ENCODE measurements at regions not wholly inside any gene's neighbourhood (a gene's known extent, or its start where the extent isn't known, plus 50 kb on each side); places are given as distances from the start of the nearest gene placed in this dataset.
A peak's percentile ranks its signal among the peaks of the same experiment; 100 is the strongest.

DNA sequence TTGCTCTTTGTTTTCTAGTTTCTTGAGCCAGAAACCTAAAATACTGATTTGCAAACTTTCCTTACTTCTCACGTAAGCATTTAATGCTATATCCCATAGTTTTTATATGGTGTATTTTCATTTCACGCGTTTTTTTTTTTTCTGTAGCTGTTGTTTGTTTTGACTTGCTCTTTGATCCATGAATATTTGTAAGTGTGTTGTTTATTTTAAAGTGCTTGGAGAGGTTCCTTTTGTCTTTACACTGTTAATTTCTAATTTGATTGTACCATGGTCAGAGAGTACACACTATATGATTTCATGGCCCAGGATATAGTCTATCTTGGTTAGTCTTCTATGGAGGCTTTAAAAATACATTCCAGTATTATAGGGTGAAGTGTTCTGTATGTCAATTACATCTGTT is 84.8 kb upstream of the RNF217 start:
- TF ChIP-seq CTCF (IDR thresholded peaks at IDR 0.05; ENCODE audit: insufficient read depth, low read depth, low read length), result no peak
- DNase-seq (ENCODE audit: low read depth), result no peak
- no peak overlapping the region for H3K4me3 ChIP-seq (ENCODE audit: low read depth, low read length)

GRCh38 chr6:124879110-124879991 is 82.9 kb upstream of the RNF217 start:
- no peak overlapping the region for H3K4me3 ChIP-seq (ENCODE audit: low read depth, low read length)
- no peak for TF ChIP-seq CTCF (IDR thresholded peaks at IDR 0.05; ENCODE audit: insufficient read depth, low read depth, low read length)
- no peak for DNase-seq (ENCODE audit: low read depth)

GRCh38 chr6:124879992-124880355 is 82.3 kb upstream of the RNF217 start:
- no peak for DNase-seq (ENCODE audit: low read depth)
- no peak for TF ChIP-seq CTCF (IDR thresholded peaks at IDR 0.05; ENCODE audit: insufficient read depth, low read depth, low read length)
- H3K4me3 ChIP-seq (ENCODE audit: low read depth, low read length), result no peak overlapping the region

DNA sequence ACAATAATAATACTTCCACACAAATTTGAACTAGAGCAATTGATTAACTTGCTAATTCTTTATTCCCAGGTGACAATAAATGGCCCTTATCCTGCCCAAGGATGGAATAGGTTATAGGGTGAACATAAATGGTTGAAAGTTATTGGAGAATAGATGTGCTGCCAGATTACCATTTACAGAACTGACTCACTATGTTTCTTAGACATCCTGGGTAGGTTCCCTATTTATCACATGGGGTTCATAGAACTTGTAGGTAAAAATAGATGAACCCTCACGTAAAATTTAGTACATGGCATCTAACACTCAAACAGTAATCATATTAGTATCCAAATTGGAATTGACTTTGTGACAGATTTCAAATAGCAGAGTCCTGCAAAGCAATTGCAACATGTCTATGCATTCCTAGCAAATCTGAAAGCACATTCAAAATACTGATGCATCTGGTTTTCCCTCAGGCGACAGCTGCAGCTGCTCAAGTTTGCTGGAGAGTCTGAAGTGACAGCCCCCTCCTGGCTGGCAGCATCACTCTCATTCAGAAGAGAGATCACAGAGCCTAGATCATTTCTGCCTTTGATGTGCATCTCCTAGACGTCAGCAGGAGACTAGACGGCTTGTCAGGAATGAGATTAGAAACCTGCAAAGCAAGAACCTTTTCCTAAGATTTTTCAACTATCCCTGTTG is 80.2 kb upstream of the RNF217 start:
- no peak for TF ChIP-seq CTCF (IDR thresholded peaks at IDR 0.05; ENCODE audit: insufficient read depth, low read depth, low read length)
- H3K4me3 ChIP-seq (ENCODE audit: low read depth, low read length), result no peak overlapping the region
- peak; percentile 47 for DNase-seq (ENCODE audit: low read depth)

DNA sequence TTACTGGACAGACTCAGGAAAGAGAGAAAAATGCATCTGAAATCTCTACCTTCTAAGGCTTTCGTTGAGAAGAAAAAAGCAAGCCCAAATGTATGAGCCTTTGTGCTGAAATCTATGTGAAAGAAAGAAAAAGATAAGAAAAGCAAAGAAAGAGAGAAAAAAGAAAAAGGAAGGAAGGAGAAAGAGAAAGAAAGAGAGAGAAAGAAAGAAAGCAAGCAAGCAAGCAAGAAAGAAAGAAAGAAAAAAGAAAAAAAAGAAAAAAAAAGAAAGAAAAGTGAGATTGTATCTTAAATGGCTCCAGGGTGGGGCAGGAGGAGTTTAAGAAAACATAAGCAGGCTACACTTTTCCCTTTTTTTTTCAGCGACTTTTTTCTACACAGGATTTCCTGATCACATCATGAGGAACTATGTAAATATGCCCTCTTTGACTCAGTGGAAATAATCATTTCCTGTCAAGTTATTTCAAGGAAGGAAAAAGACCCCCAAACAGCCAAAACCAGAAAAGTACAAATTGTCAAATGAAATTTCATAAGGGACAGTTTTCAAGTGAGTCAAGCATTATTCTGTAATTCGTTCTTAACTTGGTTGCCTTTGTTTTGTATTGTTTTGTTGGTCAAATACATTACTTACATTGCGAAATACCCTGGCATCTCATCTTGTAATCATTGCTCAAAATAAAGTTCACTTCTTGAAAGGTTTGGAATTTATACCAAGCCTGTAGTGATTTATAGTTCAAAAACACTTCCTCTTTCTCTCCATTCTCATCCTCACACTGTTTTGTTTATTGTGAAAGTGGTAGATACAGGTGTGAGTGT is 79.5 kb upstream of the RNF217 start:
- DNase-seq (ENCODE audit: low read depth), result peak; percentile 29
- TF ChIP-seq CTCF (IDR thresholded peaks at IDR 0.05; ENCODE audit: insufficient read depth, low read depth, low read length), result no peak
- H3K4me3 ChIP-seq (ENCODE audit: low read depth, low read length), result no peak overlapping the region

DNA sequence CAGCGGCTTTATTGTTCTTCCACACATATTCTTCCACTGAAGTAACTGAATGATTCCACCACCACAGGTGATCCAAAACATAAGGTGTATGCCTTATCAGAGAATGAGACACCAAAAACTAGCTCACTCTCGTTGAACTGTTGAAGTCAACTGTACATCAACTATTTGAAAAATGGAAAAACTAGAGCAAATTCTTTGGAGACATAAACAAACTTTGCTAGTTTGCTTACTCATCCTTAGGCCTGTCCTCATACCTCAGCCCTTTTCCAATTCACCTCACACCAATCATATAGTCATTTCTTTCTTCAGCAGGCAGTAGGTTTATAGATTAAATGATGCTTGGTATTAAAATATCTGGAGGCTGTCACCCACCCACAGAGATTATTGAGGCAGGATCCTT is 77.1 kb upstream of the RNF217 start:
- H3K4me3 ChIP-seq (ENCODE audit: low read depth, low read length), result no peak overlapping the region
- no peak for TF ChIP-seq CTCF (IDR thresholded peaks at IDR 0.05; ENCODE audit: insufficient read depth, low read depth, low read length)
- DNase-seq (ENCODE audit: low read depth), result no peak

Measured in fibroblast of villous mesenchyme (primary cell).